SW480 (cell line): ENCODE measurements at regions not wholly inside any gene's neighbourhood (a gene's known extent, or its start where the extent isn't known, plus 50 kb on each side); places are given as distances from the start of the nearest gene placed in this dataset.
"Not testable (repeated sequence)": the region's sequence is repeated elsewhere in the genome, so short reads cannot be mapped to it uniquely, and the experiment has no call there.

ENCODE experiments used
- DNase-seq: peaks from one replicate; pipeline ENCODE4 v3.0.0-alpha.2; 2016; ENCODE audit warnings: low spot score

DNA sequence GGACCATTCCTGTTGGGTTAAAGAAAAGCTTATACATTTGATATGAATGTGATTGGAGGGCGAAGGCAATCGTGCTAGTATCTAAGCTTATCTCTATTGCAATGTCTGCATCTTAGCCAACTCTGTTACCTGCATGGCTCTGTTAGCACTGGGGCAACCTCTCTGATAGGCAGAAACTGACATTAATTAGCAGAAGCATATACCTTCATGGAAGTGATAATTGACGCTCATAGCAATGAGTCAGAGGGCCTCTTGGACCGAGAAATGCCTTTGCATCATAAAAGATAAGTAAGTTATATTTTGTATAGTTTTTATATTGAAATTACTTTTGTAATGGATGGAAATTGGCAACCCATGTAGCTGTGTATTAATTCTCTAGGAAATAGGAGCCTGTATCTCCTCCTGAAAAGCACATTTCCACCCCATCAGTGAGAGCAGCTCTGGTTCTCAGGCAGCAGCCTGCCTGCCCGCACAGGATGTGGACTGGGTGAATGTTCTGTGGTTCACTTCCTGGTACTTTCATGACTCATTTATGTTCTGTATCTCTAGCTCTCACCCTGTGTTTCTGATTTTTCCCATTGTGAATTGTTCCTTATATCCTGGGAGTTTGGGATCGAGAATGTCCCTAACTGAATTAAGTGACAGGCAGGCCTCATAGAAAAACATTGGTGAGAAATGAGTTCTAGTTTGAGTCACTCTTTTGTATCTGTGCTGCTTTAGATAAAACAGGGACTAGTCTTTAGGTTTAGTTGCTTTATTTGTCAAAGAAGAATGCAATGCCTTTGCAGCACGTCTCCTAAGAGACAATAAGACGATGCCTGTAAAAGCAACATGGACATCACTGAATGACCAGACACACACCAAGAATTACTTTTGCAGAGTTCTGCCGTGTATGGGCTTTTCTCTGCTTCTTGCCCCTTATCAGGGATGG lies 344.9 kb downstream of the DCDC2C start:
- DNase-seq: peak; percentile 41

DNA sequence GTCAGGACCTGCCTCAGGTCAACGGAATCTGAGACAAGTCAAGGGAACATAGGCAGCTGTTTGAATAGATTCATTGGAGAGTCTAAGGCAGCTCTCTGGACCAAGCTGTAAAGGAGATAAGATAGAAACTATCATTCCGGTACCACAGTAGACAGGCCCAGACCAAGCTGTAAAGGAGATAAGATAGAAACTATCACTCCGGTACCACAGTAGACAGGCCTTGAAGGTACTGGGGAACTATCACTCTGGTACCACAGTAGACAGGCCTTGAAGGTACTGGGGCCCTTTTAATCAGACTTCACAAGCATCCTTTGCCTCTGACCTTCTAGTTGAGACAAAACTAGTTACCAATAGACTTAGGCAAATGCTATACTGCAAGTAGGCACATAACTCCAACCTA lies 346.1 kb downstream of the DCDC2C start:
- DNase-seq: no peak

- no peak for DNase-seq
These were observed 350.6 kb downstream of the DCDC2C start for GRCh38 chr2:4053769-4054493.

DNA sequence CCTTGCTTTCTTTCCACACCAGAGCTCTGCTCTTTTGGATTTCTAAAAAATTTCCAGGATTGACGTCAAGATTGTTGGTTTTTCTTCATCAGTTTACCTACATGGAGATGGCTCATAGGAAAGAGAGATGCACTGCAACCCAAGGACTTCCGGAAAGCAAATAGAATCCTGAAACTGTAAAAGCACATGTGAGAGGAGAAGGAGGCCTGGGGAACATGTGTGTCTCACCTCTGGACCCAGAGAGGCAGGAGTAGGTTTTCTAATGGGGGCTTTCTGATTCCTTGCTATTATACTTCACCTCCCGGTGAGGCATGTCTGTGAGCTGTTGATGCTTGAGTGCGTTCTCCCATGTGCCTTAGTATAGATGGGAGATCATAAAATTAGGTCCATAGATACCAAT lies 362.8 kb downstream of the DCDC2C start:
- DNase-seq: no peak

- DNase-seq: no peak
These were observed 369.7 kb downstream of the DCDC2C start for GRCh38 chr2:4073026-4073569.

DNA sequence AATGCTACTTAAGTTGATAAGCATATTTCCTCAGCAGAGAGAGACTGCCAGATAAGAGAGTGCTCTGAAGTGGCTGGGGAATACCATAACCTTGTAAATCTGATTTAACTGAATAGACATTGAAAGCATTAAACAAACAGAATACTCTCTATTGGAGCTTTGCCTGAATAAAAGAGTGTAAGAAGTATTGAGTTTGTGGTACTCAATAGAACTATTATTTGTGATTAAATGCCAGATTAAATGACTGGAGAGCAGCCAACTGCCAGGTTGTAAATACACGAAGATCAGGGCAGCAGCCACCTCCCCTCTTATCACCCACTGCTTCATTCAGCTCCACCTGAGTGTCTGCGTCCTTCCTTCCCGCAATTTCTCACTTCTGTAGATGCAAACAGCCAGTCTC lies 373.6 kb downstream of the DCDC2C start:
- DNase-seq: no peak

DNA sequence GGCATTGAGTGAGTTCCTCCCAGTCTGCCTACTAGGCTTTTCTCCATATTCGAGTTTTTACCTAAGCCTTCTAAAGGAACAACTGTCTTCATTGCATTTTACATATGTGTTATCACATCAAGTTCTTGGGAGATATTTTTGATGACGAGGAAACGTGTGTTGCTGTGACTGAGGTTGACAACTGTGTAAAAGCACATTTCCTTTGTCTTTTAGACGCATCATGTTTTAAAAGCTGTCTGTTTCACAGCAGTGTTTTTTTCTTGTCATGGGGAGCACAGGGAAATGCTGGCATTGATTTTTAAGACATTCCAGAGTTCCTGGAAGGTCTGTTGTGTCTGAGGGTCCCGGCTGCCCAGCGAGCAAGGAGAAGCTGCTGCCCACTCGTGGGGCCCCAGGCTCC lies 381.8 kb downstream of the DCDC2C start:
- no peak for DNase-seq

DNA sequence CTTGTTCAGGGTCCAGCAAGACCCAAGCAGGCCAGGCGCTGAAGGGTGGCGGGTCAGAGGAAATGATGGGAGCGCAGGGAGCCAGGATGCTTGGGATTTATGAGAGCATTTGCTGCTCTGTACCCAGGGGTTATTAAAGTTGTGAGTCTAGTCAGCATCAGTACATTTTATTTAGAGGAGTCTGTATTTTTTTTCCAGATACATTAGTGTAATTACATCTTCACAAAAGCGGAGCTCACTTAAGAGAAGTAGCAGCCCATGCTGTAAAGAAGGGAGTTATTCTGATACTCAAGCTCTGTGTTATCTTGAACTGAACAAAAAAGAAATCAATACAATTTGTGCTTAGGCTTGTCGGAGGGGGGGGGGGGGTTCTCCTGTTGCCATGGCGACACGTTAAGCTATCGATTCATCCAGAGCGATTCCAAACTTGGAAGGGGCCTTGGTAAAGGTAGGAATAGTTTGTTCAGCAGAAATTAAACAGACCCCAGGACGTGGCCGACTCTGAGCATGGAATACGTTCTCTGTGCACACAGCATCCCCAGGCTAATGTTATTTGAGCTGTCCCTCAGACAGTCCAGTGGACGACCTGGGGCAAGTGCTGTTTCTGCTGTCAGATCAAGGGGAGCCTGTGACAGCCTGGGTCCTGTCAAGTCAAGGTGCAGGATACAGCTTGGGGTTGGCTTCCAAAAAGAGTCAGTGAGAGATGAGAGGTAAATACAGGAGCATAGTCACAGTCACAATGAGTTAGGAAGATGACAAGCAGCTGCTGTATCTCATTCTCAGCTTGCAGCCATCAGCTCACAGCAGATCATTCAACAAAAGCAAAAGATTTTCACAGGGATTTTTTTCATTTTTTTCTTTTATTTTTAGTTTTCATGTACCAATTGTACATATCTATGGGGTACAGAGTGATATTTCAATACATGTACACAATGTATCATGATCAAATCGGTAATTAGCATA lies 387.6 kb downstream of the DCDC2C start:
- DNase-seq: no peak

DNA sequence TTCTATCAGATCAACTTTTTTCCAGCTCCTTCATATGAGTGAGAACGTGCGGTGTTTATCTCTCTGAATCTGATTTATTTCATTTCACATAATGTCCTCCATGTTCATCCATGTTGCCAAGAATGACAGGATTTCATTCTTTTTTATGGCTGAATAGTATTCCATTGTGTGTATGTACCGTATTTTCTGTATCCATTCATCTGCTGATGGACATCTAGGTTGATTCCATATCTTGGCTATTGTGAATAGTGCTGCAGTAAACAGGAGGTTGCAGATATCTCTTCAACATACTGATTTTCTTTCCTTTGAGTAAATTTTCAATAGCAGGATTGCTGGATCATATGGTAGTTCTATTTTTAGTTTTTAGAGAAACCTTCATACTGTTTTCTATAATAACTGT lies 388.5 kb downstream of the DCDC2C start:
- DNase-seq: no peak

GRCh38 chr2:4094743-4095142 lies 391.4 kb downstream of the DCDC2C start:
- DNase-seq: no peak

DNA sequence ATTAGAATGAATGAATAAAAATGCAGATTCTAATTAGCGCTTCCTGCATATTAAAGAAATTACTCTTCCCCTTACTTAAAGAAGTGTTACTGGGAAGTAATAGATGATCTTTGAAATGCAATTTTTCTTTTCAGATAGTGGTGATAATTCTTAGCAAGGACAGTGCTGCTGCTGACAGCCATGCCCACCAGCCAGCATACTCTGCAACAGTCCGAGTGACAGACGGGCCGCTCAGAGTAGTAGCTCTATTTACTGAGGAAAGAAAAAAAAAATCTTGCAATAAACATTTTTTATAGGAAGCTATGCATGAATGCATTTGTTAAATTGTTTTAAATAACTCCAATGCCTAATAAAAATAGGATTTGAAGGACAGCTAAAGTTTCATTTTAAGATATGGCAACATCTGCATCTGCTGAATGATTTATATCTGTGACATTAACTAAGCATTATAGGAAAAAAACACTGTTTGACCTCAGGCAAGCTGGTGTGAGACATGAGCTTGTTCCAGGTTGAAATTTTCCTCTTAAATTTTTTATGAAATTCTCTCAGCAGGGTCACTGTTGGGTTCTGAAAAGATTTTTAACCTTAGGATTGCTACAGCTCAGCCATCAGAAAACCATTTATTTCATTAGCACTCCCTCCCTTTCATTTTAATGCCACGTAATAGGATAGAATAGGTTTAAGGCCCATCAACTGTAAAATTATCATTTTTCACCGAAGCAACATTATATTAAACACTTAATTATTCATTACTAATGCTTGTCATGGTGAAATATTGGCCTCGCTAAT lies 393.8 kb downstream of the DCDC2C start:
- DNase-seq: no peak

DNA sequence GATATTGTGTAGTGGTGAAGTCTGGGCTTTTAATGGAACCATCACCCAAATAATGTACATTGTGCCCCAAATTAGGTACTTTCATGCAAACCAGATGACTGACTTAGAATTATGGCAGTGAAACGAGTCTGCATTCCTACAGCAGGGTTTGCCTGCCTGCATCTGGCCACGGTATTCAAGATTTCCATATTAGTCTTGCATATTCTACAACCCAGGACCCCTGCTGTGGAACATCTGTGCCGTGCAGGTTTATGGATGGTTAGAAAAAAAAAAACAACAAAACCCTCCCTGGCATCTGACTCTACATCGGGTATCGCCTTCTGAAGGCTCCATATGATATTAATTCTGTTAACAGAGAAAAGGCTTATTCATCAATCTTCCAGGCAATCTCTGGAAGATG lies 394.8 kb downstream of the DCDC2C start:
- no peak for DNase-seq

DNA sequence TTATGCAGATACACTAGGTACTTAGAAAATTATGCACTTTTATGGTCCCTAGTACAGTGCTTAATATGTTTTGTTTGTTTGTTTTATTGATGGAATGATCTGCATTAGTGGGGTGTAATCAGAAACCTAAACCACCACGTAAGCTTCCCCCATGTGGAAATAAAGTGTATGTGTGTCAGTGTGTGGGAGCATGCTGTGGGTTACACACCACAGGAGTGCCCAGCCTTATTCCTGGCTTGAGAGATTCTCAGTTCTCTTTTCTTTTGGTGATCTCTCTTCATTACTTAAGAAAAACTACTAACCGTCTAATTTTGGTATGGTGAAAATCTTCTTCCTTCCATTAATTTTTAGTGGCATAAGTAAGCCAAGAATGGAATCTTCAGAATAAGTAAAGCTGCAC lies 398.6 kb downstream of the DCDC2C start:
- DNase-seq: no peak

GRCh38 chr2:4107179-4107578 lies 403.8 kb downstream of the DCDC2C start:
- DNase-seq: no peak

- DNase-seq: peak; percentile 12
These were observed 406.9 kb downstream of the DCDC2C start for GRCh38 chr2:4110273-4110672.

GRCh38 chr2:4115435-4115834 lies 412.1 kb downstream of the DCDC2C start:
- DNase-seq: not testable (repeated sequence)

DNA sequence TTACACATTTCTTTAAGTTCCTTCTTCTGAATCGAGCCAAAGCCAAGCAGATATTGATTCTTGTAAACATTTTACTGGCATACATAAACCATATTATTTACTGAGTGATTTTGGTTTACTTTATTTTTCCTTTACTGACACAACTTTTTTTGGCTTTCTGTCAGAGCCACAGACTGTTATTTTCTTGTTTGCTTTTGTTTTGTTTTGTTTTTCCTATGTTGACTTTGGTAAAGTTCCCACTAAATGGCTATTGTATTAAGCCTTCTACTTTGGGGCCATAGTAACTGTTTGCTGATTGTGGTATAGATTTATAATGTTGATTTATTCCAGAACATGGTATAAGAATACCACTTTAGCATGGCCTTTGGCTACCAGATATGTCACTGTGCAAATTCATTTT lies 419.4 kb downstream of the DCDC2C start:
- no peak for DNase-seq

GRCh38 chr2:4130651-4131050 lies 427.3 kb downstream of the DCDC2C start:
- DNase-seq: no peak

DNA sequence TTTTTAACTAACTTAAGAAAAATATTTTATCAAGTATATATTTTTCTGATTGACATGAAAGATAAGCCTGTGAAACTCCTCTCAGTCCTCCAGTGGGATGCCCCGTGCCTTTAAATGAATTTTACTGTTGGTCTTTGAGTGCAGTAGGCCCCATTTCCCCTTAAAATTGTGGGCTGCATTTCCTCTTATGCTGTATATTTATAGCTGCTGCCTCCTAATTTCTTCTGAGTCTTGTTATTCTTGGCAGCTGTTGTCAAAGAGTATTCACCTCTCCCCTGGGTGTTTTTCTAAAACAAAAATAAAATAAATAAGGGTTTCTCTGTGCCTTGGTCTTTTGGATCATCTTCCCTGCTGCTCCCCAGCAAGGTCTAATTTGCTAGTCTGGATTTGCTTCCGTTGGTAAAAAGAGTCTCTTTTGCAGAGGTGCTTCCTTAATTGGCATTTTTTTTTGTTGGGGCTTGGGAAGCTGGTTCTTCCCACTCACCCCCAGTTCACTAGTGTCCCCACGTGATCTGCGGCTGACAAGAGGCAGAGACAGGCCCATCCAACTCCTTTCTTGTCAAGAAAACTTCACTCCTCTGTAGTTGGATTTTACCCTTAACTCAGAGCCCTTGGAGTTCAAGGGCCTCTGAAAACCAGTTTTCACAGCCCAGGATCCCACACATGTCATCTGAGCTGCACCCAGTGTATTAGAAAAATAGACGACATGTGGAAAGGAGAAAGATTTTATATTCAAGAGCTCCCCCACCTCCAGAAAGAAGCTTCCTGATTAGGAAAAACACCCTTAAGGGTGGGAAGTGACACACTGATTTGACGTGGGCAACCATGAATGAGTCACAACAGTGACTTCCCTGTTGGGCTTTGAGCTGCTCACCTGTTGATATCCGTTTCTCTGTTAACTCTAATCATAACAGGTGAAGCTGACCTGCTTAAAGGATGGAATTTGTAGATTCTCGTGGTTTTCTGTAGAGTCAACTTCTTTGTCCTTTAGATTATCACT lies 431.5 kb downstream of the DCDC2C start:
- peak; percentile 9 for DNase-seq

GRCh38 chr2:4135765-4136164 lies 432.4 kb downstream of the DCDC2C start:
- peak; percentile 7 for DNase-seq
